Tibial artery (tissue), 4 donors: ENCODE measurements at regions not wholly inside any gene's neighbourhood (a gene's known extent, or its start where the extent isn't known, plus 50 kb on each side); places are given as distances from the start of the nearest gene placed in this dataset.

Experiments
- DNase-seq, 2 donors: peaks; one replicate each; pipeline ENCODE4 v3.0.0-alpha.2; 2019
- H3K27ac ChIP-seq, 2 donors: fragments of 200-600 bp; sonication (generic) in 1 of 2; 1 replicate in 1 of 2; 2 replicates in 1 of 2; pipeline ENCODE4 v1.5.1; 2018 to 2019; ENCODE audit warnings: mild to moderate bottlenecking in 1 of 2
- H3K27me3 ChIP-seq, 2 donors: fragments of 200-600 bp; sonication (generic) in 1 of 2; one replicate each; pipeline versions ENCODE4 v1.5.1 to v1.6.0; 2016 to 2019
- H3K36me3 ChIP-seq, 3 donors: fragments of 200-600 bp; sonication (generic) in 2 of 3; one replicate each; pipeline ENCODE4 v1.5.1; 2016 to 2019; ENCODE audit warnings: mild to moderate bottlenecking in 2 of 3
- H3K4me1 ChIP-seq, 4 donors: fragments of 200-600 bp; sonication (generic) in 2 of 4; 1 replicate in 3 of 4; 2 replicates in 1 of 4; pipeline ENCODE4 v1.5.1; 2016 to 2019
- H3K4me3 ChIP-seq, 2 donors: fragments of 200-600 bp; sonication (generic) in 1 of 2; 1 replicate in 1 of 2; 2 replicates in 1 of 2; pipeline ENCODE4 v1.5.1; 2018 to 2019; ENCODE audit warnings: mild to moderate bottlenecking in 2 of 2
- H3K9me3 ChIP-seq, 3 donors: fragments of 200-600 bp; sonication (generic) in 1 of 3; one replicate each; pipeline ENCODE4 v1.5.1; 2016 to 2019
- intact Hi-C: fragments of 100-400 bp; cut with DNase I; formaldehyde crosslinking; loops from one replicate; pipeline ENCODE4 v1.15.0; 2023; ENCODE audit warnings: low total_unique reads
- TF ChIP-seq, protein P1 (sequence below), 2 experiments: fragments of 200-600 bp in 1 of 2; fragments of 450-650 bp in 1 of 2; IDR thresholded peaks; one replicate each; pipeline ENCODE4 v1.5.1; 2017 to 2019; ENCODE audit warnings: antibody characterized with exemption in 2 of 2, mild to moderate bottlenecking in 1 of 2, moderate library complexity in 1 of 2

DNA sequence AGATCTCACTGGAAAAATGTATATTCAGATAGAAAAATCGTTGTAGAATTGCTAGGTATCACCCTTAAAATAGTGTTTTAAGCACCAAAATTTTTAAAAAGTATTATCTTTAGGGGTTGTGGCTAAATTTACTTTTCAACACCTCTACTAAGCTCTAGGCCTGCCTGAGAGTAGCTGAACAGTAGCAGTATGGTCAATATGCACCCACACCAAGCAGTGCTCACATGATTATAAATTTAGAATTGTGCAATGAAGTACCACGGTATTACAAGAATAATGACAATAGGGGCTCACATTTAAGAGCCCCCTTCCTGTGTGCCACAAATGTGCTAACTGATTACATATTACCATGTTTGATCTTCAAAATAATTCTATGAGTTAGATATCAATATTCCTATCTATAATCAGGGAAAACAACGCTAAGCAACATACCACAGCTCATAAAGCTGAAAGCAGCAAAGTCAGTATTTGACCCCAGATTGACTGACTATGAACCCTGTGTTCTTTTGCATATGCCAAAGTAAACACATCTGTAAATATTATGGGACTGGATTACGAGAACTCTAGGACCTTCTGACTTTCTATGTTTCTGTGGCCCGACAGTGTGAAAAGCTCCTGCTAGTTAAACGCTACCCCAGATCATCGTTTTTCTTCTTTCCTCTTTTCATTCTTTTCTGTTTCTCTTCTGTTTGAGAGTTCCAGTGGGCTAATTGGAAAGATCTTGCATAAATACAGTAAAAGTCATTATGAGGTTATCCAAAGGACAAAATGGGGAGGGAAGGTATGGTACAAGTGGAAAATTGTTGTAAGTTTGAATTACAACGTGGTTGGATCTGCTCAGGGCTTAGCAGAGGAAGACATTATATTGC lies 201.1 kb upstream of the C1orf87 start:
- H3K36me3 ChIP-seq, result no peaks in the 10 kb centered on the region
- no peak overlapping the region for H3K4me3 ChIP-seq
- no peaks in the 10 kb centered on the region for H3K27me3 ChIP-seq
- no peaks in the 10 kb centered on the region for H3K9me3 ChIP-seq
- H3K4me1 ChIP-seq, result peaks cover 0 to 31% (median 0%) of the 10 kb centered on the region in 4 donors
- TF ChIP-seq, protein P1, sequence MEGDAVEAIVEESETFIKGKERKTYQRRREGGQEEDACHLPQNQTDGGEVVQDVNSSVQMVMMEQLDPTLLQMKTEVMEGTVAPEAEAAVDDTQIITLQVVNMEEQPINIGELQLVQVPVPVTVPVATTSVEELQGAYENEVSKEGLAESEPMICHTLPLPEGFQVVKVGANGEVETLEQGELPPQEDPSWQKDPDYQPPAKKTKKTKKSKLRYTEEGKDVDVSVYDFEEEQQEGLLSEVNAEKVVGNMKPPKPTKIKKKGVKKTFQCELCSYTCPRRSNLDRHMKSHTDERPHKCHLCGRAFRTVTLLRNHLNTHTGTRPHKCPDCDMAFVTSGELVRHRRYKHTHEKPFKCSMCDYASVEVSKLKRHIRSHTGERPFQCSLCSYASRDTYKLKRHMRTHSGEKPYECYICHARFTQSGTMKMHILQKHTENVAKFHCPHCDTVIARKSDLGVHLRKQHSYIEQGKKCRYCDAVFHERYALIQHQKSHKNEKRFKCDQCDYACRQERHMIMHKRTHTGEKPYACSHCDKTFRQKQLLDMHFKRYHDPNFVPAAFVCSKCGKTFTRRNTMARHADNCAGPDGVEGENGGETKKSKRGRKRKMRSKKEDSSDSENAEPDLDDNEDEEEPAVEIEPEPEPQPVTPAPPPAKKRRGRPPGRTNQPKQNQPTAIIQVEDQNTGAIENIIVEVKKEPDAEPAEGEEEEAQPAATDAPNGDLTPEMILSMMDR (IDR thresholded peaks at IDR 0.05), result no peak
- intact Hi-C loops, result no loop called here
- no peak for DNase-seq
- peak overlapping the region; percentile 42 to 46 for H3K27ac ChIP-seq

DNA sequence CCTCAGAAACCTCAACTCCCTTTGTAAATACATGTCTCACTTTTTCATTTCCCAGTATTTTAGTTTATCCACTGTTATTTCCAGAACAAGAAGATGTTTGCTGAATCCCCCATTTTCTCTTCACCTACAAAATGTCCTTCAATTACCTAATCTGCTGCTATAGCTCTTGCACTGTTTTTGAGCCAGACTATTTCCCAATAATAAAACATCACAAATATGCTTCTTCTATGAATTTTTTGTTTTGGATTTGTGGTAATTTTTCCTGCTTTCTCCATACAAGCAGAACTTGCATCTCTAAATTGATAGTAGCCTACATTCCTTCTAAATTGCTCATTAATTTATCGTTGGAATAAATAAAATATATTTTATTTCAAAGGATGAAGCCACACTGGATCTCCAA lies 199.6 kb upstream of the C1orf87 start:
- H3K36me3 ChIP-seq, result no peaks in the 10 kb centered on the region
- H3K27ac ChIP-seq, result no peak overlapping the region
- TF ChIP-seq, protein P1 (IDR thresholded peaks at IDR 0.05), result no peak
- H3K9me3 ChIP-seq, result no peaks in the 10 kb centered on the region
- no peak overlapping the region for H3K4me3 ChIP-seq
- H3K4me1 ChIP-seq, result peaks cover 0 to 28% (median 0%) of the 10 kb centered on the region in 4 donors
- intact Hi-C loops, result no loop called here
- H3K27me3 ChIP-seq, result no peaks in the 10 kb centered on the region
- DNase-seq, result no peak

DNA sequence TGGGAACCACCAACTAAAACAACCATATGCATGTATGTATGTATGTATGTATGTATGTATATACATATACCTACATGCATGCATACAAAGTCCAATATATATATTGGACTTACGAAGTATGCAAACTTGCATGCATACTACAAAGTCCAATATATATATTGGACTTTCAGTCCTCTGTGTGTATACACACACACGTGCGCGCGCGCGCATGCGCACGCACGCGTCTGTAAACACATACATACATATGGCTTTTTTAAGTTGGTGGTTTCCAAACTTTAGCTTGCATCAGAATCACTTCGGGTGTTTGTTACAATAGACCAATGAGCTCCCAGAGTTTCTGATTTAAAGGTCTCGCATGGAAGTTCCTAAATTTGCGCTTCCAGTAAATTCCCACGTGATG lies 197.5 kb upstream of the C1orf87 start:
- Histone ChIP-seq H3K27ac (no peak overlapping the region), H3K4me3 (no peak overlapping the region), H3K27me3 (no peaks in the 10 kb centered on the region), H3K4me1 (peaks cover 0 to 32% (median 0%) of the 10 kb centered on the region in 4 donors), H3K9me3 (no peaks in the 10 kb centered on the region), H3K36me3 (no peaks in the 10 kb centered on the region)
- intact Hi-C loops, result no loop called here
- DNase-seq, result no peak
- TF ChIP-seq, protein P1 (IDR thresholded peaks at IDR 0.05), result no peak

DNA sequence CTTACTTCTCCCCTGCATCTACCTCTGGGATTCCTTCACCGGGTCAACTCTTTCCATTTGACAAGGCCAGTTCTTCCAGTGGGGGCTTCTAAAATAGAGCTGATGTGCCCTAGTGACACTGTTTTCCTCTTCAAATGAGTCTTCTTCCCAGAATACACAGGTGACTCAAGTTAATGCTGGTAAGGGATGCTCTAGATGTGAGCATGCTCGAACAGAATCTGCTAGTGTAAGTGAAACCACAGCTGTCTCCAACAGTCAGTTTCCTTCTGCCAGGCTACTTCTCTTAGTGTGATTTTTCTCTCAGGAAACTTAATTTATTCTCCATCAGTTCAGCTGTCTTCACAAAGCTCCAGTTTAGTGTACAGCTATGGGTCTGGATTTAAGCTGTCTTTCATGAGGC lies 194.9 kb upstream of the C1orf87 start:
- Histone ChIP-seq H3K27ac (no peak overlapping the region), H3K4me3 (no peak overlapping the region), H3K27me3 (no peaks in the 10 kb centered on the region), H3K36me3 (no peaks in the 10 kb centered on the region), H3K4me1 (peaks cover 0 to 12% (median 0%) of the 10 kb centered on the region in 4 donors), H3K9me3 (no peaks in the 10 kb centered on the region)
- intact Hi-C loops, result no loop called here
- TF ChIP-seq, protein P1 (IDR thresholded peaks at IDR 0.05), result no peak
- no peak for DNase-seq

DNA sequence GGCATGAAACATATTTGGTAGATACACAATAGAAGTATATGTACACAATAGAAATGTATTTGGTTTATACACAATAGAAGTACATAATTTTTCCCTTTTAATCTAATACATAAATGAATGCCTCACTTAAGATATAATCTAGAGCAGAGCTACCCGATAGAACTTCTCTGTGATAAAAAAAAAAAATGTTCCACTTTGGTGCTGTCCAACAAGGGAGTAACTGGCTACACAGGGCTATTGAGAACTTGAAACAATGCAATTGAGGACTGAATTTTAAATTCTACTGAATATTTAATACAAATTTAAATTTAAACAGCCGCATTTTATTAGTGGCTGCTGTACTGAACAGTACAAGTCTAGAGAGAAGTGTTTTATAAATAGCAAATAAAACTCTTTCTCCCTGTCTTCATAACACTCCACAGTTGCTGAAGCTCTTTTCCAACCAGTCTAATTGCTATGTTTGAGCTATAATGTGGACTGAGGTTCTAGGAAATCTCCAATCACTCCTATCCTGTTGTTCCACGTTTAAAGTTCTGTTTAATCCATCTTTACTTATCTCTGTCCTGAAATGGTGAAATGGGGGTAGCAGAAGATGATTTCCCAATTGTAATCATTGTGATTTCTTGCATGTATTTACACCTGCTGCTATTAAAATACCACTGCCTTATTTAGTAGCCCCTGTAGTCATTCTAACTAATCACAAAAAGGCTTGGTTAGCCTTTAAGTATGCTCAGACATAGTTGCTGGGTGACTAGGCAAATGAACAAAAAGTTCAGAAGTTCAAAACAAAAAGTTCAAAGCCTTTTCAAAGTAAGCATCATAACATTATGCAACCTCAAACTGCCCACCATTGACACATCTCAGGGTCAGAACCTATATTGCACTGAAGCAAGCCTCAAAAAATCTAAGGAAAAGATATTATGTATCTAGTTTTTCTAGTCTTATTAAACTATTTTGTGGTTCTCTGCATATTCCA lies 192.3 kb upstream of the C1orf87 start:
- no peak overlapping the region for H3K27ac ChIP-seq
- TF ChIP-seq, protein P1 (IDR thresholded peaks at IDR 0.05), result no peak

More for the DNA sequence above, 192.3 kb upstream of the C1orf87 start:
- DNase-seq, result no peak
- H3K4me1 ChIP-seq, result peaks cover 0 to 7% (median 0%) of the 10 kb centered on the region in 4 donors
- intact Hi-C loops, result no loop called here
- no peaks in the 10 kb centered on the region for H3K9me3 ChIP-seq
- no peaks in the 10 kb centered on the region for H3K36me3 ChIP-seq
- no peak overlapping the region for H3K4me3 ChIP-seq
- H3K27me3 ChIP-seq, result no peaks in the 10 kb centered on the region
